ENCODE measurements at regions not wholly inside any gene's neighbourhood (a gene's known extent, or its start where the extent isn't known, plus 50 kb on each side); places are given as distances from the start of the nearest gene placed in this dataset.
"Not testable (repeated sequence)": the region's sequence is repeated elsewhere in the genome, so short reads cannot be mapped to it uniquely, and the experiment has no call there.

DNA sequence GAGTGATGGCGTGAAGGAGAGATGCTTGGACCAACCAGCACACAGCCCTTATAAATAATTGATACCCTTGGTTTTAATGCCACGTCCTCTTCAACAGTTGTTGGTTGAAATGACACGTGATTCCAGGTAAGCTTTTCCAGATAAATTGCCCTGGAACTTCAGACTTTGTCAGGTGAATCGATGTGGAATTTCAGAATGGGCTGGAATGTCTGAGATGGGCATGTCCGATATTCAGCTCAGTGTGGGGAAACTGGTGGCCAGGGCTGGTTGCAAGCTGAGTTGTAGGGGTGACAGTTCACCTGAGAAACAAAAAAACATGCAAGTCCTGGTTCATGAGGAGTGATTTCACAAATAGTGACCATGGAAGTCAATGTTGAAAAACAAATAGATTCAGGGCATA is 104.0 kb upstream of the PRKX start:
- TF ChIP-seq, protein P1, sequence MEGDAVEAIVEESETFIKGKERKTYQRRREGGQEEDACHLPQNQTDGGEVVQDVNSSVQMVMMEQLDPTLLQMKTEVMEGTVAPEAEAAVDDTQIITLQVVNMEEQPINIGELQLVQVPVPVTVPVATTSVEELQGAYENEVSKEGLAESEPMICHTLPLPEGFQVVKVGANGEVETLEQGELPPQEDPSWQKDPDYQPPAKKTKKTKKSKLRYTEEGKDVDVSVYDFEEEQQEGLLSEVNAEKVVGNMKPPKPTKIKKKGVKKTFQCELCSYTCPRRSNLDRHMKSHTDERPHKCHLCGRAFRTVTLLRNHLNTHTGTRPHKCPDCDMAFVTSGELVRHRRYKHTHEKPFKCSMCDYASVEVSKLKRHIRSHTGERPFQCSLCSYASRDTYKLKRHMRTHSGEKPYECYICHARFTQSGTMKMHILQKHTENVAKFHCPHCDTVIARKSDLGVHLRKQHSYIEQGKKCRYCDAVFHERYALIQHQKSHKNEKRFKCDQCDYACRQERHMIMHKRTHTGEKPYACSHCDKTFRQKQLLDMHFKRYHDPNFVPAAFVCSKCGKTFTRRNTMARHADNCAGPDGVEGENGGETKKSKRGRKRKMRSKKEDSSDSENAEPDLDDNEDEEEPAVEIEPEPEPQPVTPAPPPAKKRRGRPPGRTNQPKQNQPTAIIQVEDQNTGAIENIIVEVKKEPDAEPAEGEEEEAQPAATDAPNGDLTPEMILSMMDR (IDR thresholded peaks at IDR 0.05; ENCODE audit: poor library complexity, severe bottlenecking), result not testable (repeated sequence)
- not testable (repeated sequence) for TF ChIP-seq TAF1 (IDR thresholded peaks at IDR 0.05; ENCODE audit: low read depth); EP300 (conservative IDR thresholded peaks at IDR 0.05; ENCODE audit: poor library complexity, severe bottlenecking); EZH2 (IDR thresholded peaks at IDR 0.05; ENCODE audit: borderline replicate concordance, insufficient read depth, low read length, poor library complexity, severe bottlenecking)

All from neural cell (in vitro differentiated cells).